Activated CD8-positive, alpha-beta T cell treated with anti-CD3 and anti-CD28 coated beads for 36 hours (primary cell): ENCODE measurements at regions not wholly inside any gene's neighbourhood (a gene's known extent, or its start where the extent isn't known, plus 50 kb on each side); places are given as distances from the start of the nearest gene placed in this dataset.

ENCODE experiments used
- ATAC-seq: fragments of 200-7000 bp; cut with Tn5 transposase; one replicate; pipeline ENCODE4 v1.10.0; 2021; ENCODE audit warnings: mild to moderate bottlenecking, moderate library complexity
- CTCF ChIA-PET: fragments of 350-600 bp; sonication (Branson Sonifier 250); formaldehyde crosslinking; loops from one replicate; lab custom pipeline; 2021; ENCODE audit warnings: antibody characterized with exemption; lab: Charles Lee
- POLR2A ChIA-PET: fragments of 350-600 bp; sonication (Branson Sonifier 250); formaldehyde crosslinking; loops from one replicate; lab custom pipeline; 2021; ENCODE audit warnings: antibody characterized with exemption; lab: Charles Lee
- DNase-seq: peaks from one replicate; pipeline ENCODE4 v3.0.0-alpha.2; 2020
- H3K27ac Mint-ChIP-seq: one replicate; pipeline ENCODE4 v1.8.0; 2021; ENCODE audit warnings: mild to moderate bottlenecking, mixed read lengths
- H3K27me3 Mint-ChIP-seq: one replicate; pipeline ENCODE4 v1.8.0; 2021; ENCODE audit warnings: mixed read lengths
- H3K36me3 Mint-ChIP-seq: one replicate; pipeline ENCODE4 v1.8.0; 2021; ENCODE audit warnings: low read depth, mixed read lengths
- H3K4me1 Mint-ChIP-seq: one replicate; pipeline ENCODE4 v1.8.0; 2021; ENCODE audit warnings: low read depth, mixed read lengths
- H3K4me3 Mint-ChIP-seq: one replicate; pipeline ENCODE4 v1.8.0; 2021; ENCODE audit warnings: mild to moderate bottlenecking, moderate library complexity, mixed read lengths
- H3K9me3 Mint-ChIP-seq: one replicate; pipeline ENCODE4 v1.8.0; 2021; ENCODE audit warnings: mixed read lengths
- intact Hi-C: fragments of 100-400 bp; cut with micrococcal nuclease; formaldehyde crosslinking; loops from one replicate; pipeline ENCODE4 v1.10.0; 2022
- TF ChIP-seq, protein P1 (sequence below): fragments of 200-600 bp; IDR thresholded peaks from one replicate; pipeline ENCODE4 v1.8.0; 2022; ENCODE audit warnings: antibody characterized with exemption, mild to moderate bottlenecking

DNA sequence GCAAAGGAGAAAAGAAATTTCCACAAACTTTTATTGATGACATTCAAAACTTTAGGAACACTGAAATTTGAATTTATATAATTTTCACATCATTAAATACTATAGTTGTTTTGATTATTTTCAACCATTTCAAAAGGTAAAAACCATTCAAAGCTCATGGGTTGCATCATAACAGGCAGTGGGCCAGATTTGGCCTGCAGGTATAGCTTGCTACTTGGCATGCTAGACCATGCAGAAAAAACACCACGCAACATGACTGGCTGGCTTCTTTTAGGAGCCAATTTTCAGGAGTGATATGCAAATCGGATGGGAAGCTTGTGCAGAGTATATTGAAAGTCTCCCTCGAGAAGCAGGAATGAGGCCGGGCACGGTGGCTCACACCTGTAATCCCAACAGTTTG lies 144.8 kb downstream of the GLUL start:
- DNase-seq (no peak), ATAC-seq (no peak)
- intact Hi-C loops, result no loop called here
- POLR2A ChIA-PET, result interaction anchor here (1.3 kb wide), 1 partner anchor 21 kb away, joined by 3 read pairs; no protein-coding TSS in a partner anchor
- Mint-ChIP-seq H3K27ac (no peak overlapping the region), H3K4me3 (no peak overlapping the region), H3K36me3 (no peaks in the 10 kb centered on the region), H3K9me3 (no peaks in the 10 kb centered on the region), H3K4me1 (peaks cover 9% of the 10 kb centered on the region), H3K27me3 (no peaks in the 10 kb centered on the region)
- TF ChIP-seq, protein P1, sequence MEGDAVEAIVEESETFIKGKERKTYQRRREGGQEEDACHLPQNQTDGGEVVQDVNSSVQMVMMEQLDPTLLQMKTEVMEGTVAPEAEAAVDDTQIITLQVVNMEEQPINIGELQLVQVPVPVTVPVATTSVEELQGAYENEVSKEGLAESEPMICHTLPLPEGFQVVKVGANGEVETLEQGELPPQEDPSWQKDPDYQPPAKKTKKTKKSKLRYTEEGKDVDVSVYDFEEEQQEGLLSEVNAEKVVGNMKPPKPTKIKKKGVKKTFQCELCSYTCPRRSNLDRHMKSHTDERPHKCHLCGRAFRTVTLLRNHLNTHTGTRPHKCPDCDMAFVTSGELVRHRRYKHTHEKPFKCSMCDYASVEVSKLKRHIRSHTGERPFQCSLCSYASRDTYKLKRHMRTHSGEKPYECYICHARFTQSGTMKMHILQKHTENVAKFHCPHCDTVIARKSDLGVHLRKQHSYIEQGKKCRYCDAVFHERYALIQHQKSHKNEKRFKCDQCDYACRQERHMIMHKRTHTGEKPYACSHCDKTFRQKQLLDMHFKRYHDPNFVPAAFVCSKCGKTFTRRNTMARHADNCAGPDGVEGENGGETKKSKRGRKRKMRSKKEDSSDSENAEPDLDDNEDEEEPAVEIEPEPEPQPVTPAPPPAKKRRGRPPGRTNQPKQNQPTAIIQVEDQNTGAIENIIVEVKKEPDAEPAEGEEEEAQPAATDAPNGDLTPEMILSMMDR, result no peak
- CTCF ChIA-PET, result interaction anchor here (1.2 to 1.9 kb wide), 3 partner anchors 102 to 111 kb away, joined by 3 to 5 read pairs (median 3); no protein-coding TSS in a partner anchor

- TF ChIP-seq, protein P1, result no peak
- DNase-seq (no peak), ATAC-seq (no peak)
- Mint-ChIP-seq H3K27ac (no peak overlapping the region), H3K27me3 (no peaks in the 10 kb centered on the region), H3K9me3 (no peaks in the 10 kb centered on the region), H3K36me3 (no peaks in the 10 kb centered on the region), H3K4me3 (no peak overlapping the region), H3K4me1 (peaks cover 9% of the 10 kb centered on the region)
- CTCF ChIA-PET, result interaction anchor here (0.6 to 1.3 kb wide), 4 partner anchors 27 to 160 kb away, joined by 3 to 6 read pairs (median 3); no protein-coding TSS in a partner anchor
- POLR2A ChIA-PET, result no interaction called here
- intact Hi-C loops, result no loop called here
Measured at GRCh38 chr1:182245040-182245439, 146.6 kb downstream of the GLUL start.

DNA sequence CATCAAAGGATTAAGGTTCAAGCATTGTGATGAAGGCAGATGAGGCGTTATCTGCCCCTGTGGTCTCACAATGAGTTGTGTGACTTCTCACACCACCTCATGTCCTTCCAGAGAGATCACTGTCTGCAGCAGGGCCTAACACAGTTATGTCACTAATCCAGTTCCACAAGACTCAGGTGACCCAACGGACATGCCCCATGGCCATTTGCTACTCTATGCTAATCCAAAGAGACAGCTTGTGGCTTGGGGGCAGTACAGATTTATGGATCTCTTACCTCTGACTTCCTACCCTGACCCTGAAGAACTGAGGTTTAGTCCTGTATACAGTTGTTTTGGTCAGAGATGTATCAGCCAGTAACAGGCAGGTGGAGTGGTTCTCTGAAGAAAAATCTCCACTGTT lies 147.1 kb downstream of the GLUL start:
- Mint-ChIP-seq H3K27ac (no peak overlapping the region), H3K36me3 (no peaks in the 10 kb centered on the region), H3K4me3 (no peak overlapping the region), H3K9me3 (no peaks in the 10 kb centered on the region), H3K4me1 (peaks cover 9% of the 10 kb centered on the region), H3K27me3 (no peaks in the 10 kb centered on the region)
- ChIA-PET CTCF (no interaction called here), POLR2A (no interaction called here)
- intact Hi-C loops, result no loop called here
- no peak for DNase-seq
- TF ChIP-seq, protein P1, result no peak
- ATAC-seq, result no peak

DNA sequence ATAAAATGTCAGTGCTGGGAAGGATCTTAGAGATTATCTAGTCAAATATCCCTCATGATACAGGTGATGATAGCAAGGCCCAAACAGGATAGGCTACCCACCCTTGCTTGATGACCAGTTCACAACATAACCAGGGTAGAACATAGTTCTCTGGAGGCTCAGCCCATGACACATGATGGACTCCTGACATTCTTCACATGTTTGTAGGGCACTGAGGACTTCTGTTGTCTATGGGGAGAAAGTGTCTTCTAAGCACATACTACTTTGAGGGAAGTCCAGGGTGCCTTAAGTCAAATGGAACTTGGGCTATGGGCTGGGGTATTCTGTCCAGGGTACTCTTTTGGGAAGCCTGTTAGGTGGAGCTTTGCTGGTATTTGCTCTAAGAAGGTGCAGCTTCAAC lies 148.9 kb downstream of the GLUL start:
- ChIA-PET CTCF (no interaction called here), POLR2A (no interaction called here)
- TF ChIP-seq, protein P1, result no peak
- DNase-seq (no peak), ATAC-seq (no peak)
- Mint-ChIP-seq H3K4me1 (no peaks in the 10 kb centered on the region), H3K4me3 (no peak overlapping the region), H3K27me3 (no peaks in the 10 kb centered on the region), H3K27ac (no peak overlapping the region), H3K9me3 (no peaks in the 10 kb centered on the region), H3K36me3 (no peaks in the 10 kb centered on the region)
- intact Hi-C loops, result no loop called here

DNA sequence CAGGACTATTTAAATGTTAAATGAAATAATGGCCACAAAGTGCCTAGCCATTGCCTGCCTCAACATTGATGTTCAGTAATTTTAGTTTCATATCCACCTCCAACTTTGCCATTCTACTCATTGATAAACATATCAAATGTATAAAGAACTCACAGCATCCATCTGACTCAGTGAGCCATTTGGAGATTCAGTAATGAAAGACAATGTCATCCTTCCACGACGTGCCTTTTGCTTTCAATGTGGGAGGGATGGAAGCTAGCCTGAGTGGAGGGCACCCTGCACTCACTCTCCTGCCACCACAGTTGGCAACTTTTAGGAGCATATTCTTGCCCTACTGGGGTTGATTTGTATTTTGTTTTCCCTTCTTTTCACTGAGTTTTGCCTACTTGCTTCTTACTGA lies 151.5 kb downstream of the GLUL start:
- DNase-seq, result no peak
- POLR2A ChIA-PET, result no interaction called here
- Mint-ChIP-seq H3K9me3 (no peaks in the 10 kb centered on the region), H3K36me3 (no peaks in the 10 kb centered on the region), H3K4me3 (no peak overlapping the region), H3K27ac (no peak overlapping the region), H3K27me3 (no peaks in the 10 kb centered on the region), H3K4me1 (peaks cover 9% of the 10 kb centered on the region)
- CTCF ChIA-PET, result interaction anchor here (1.6 kb wide), 1 partner anchor 98 kb away, joined by 4 read pairs; no protein-coding TSS in a partner anchor
- intact Hi-C loops, result no loop called here
- TF ChIP-seq, protein P1, result no peak
- ATAC-seq, result no peak
